Glomerular endothelial cell (primary cell): ENCODE measurements at regions not wholly inside any gene's neighbourhood (a gene's known extent, or its start where the extent isn't known, plus 50 kb on each side); places are given as distances from the start of the nearest gene placed in this dataset.

Experiments used
- DNase-seq: peaks from one replicate; pipeline ENCODE4 v3.0.0-alpha.2; 2011; ENCODE audit warnings: low read depth, low spot score; ENCODE audit errors: extremely low read depth

GRCh38 chr7:42400211-42400772 lies 163.3 kb upstream of the GLI3 start:
- DNase-seq: no peak

- no peak for DNase-seq
Observed at GRCh38 chr7:42395607-42396006, 158.6 kb upstream of the GLI3 start.

GRCh38 chr7:42392826-42393225 lies 155.8 kb upstream of the GLI3 start:
- DNase-seq: no peak

- no peak for DNase-seq
Observed at GRCh38 chr7:42389697-42390096, 152.7 kb upstream of the GLI3 start.

GRCh38 chr7:42385912-42386311 lies 148.9 kb upstream of the GLI3 start:
- DNase-seq: no peak

GRCh38 chr7:42381161-42381560 lies 144.2 kb upstream of the GLI3 start:
- DNase-seq: no peak

- no peak for DNase-seq
Observed at GRCh38 chr7:42380401-42380800, 143.4 kb upstream of the GLI3 start.

GRCh38 chr7:42378149-42378548 lies 141.1 kb upstream of the GLI3 start:
- DNase-seq: no peak

GRCh38 chr7:42373285-42373684 lies 136.3 kb upstream of the GLI3 start:
- DNase-seq: no peak

- DNase-seq: no peak
Observed at GRCh38 chr7:42372479-42372878, 135.5 kb upstream of the GLI3 start.

- no peak for DNase-seq
Observed at GRCh38 chr7:42359946-42360345, 122.9 kb upstream of the GLI3 start.

- DNase-seq: no peak
Observed at GRCh38 chr7:42351316-42351935, 114.4 kb upstream of the GLI3 start.

GRCh38 chr7:42350801-42351200 lies 113.8 kb upstream of the GLI3 start:
- no peak for DNase-seq

- DNase-seq: no peak
Observed at GRCh38 chr7:42348631-42349030, 111.6 kb upstream of the GLI3 start.

GRCh38 chr7:42348071-42348470 lies 111.1 kb upstream of the GLI3 start:
- no peak for DNase-seq

- no peak for DNase-seq
Observed at GRCh38 chr7:42347616-42348015, 110.6 kb upstream of the GLI3 start.

GRCh38 chr7:42345478-42346299 lies 108.7 kb upstream of the GLI3 start:
- no peak for DNase-seq

- DNase-seq: no peak
Observed at GRCh38 chr7:42344198-42344755, 107.3 kb upstream of the GLI3 start.

GRCh38 chr7:42342381-42342780 lies 105.4 kb upstream of the GLI3 start:
- no peak for DNase-seq

- no peak for DNase-seq
Observed at GRCh38 chr7:42340436-42340835, 103.4 kb upstream of the GLI3 start.

- DNase-seq: no peak
Observed at GRCh38 chr7:42338916-42339540, 102.0 kb upstream of the GLI3 start.
